A549 (cell line): ENCODE measurements at regions not wholly inside any gene's neighbourhood (a gene's known extent, or its start where the extent isn't known, plus 50 kb on each side); places are given as distances from the start of the nearest gene placed in this dataset.

Source experiments
- EP300 ChIP-seq, 2 experiments: fragments of >200 bp; sonication (Bioruptor Twin); formaldehyde crosslinking; IDR thresholded peaks; 2 replicates in 1 of 2; 3 replicates in 1 of 2; pipeline ENCODE4 v1.6.1; 2016 to 2017
- ESRRA ChIP-seq: fragments of 150-350 bp; IDR thresholded peaks from 2 replicates; pipeline ENCODE4 v1.6.1; 2014; ENCODE audit warnings: mild to moderate bottlenecking, low read length, borderline replicate concordance
- JUN ChIP-seq, 2 experiments: fragments of >200 bp; sonication (Bioruptor Twin); formaldehyde crosslinking; IDR thresholded peaks; 2 replicates in 1 of 2; 3 replicates in 1 of 2; pipeline ENCODE4 v1.6.1; 2016 to 2017
- KDM5A ChIP-seq: fragments of 200-600 bp; sonication (generic); IDR thresholded peaks from 2 replicates; pipeline ENCODE4 v1.6.1; 2016; ENCODE audit warnings: antibody characterized with exemption, mild to moderate bottlenecking
- MAFK ChIP-seq: fragments of 450-650 bp; IDR thresholded peaks from 2 replicates; pipeline ENCODE4 v1.6.1; 2014; ENCODE audit not compliant: partially characterized antibody

GRCh38 chr18:6649421-6650126 is 79.9 kb upstream of the ARHGAP28 start:
- no peak for TF ChIP-seq EP300 (IDR thresholded peaks at IDR 0.05)
- TF ChIP-seq KDM5A, result no peak
- no peak for TF ChIP-seq JUN (IDR thresholded peaks at IDR 0.05)
- no peak for TF ChIP-seq MAFK
- TF ChIP-seq ESRRA, result no peak
